Upper lobe of left lung (tissue), 4 donors: ENCODE measurements at regions not wholly inside any gene's neighbourhood (a gene's known extent, or its start where the extent isn't known, plus 50 kb on each side); places are given as distances from the start of the nearest gene placed in this dataset.

ENCODE experiments used
- POLR2A ChIP-seq, 4 donors: fragments of 450-650 bp; IDR thresholded peaks; one replicate each; pipeline ENCODE4 v1.5.1; 2016 to 2017; ENCODE audit warnings: antibody characterized with exemption in 4 of 4, mild to moderate bottlenecking in 2 of 4
- POLR2AphosphoS5 ChIP-seq, 2 donors: sonication (generic); formaldehyde crosslinking; IDR thresholded peaks; one replicate each; pipeline ENCODE4 v1.5.1; 2017; ENCODE audit warnings: antibody characterized with exemption in 2 of 2
- TF ChIP-seq, protein P1 (sequence below), 6 experiments: fragments of 450-650 bp in 4 of 6; fragments of 200-600 bp in 2 of 6; sonication (generic) in 2 of 6; IDR thresholded peaks; one replicate each; pipeline ENCODE4 v1.5.1; 2016 to 2019; ENCODE audit warnings: antibody characterized with exemption in 6 of 6

DNA sequence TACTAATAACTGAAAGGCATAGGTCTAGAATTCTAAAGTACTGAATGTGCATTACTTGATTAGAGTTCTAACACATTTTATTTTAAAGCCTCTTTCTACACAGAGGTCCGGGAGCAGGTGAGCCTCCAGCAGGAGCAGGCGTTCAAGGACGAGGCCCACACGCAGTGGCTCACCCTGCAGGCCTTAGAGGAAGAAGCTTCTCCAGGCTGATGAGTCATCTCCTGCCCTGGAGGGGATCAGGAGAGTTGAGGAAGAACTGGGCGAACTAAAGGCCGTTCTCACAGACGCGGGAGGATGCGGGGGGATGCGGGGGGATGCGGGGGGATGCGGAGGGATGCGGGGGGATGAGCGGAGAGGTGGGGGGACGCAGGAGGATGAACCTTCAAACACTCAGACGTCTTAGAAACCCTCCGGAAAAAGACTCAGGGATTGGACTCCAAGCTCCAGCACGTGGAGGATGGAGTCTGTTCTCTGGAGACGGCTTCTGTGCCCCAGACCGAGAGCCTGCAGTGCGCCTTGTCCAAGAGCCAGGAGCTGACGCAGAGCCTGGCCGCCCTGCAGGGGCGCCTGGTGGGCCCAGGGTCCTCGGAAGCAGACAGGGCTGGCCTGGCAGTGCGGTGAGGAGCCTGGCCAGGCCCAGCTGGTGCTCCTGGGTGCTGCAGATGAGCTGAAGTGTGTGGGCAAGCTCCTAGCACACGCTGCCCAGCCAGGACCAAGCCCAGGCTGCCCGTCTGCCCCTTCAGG, 433.7 kb upstream of the TPK1 start:
- TF ChIP-seq POLR2A (IDR thresholded peaks at IDR 0.05): no peak
- TF ChIP-seq, protein P1, sequence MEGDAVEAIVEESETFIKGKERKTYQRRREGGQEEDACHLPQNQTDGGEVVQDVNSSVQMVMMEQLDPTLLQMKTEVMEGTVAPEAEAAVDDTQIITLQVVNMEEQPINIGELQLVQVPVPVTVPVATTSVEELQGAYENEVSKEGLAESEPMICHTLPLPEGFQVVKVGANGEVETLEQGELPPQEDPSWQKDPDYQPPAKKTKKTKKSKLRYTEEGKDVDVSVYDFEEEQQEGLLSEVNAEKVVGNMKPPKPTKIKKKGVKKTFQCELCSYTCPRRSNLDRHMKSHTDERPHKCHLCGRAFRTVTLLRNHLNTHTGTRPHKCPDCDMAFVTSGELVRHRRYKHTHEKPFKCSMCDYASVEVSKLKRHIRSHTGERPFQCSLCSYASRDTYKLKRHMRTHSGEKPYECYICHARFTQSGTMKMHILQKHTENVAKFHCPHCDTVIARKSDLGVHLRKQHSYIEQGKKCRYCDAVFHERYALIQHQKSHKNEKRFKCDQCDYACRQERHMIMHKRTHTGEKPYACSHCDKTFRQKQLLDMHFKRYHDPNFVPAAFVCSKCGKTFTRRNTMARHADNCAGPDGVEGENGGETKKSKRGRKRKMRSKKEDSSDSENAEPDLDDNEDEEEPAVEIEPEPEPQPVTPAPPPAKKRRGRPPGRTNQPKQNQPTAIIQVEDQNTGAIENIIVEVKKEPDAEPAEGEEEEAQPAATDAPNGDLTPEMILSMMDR (IDR thresholded peaks at IDR 0.05): no peak
- TF ChIP-seq POLR2AphosphoS5 (IDR thresholded peaks at IDR 0.05): no peak
